Kidney (tissue), 13 donors: ENCODE measurements at regions not wholly inside any gene's neighbourhood (a gene's known extent, or its start where the extent isn't known, plus 50 kb on each side); places are given as distances from the start of the nearest gene placed in this dataset.
"Not testable (repeated sequence)": the region's sequence is repeated elsewhere in the genome, so short reads cannot be mapped to it uniquely, and the experiment has no call there.

Experiments
- DNase-seq, 5 donors: peaks; one replicate each; pipeline ENCODE4 v3.0.0-alpha.2; 2013 to 2020
- FAIRE-seq: peaks from 2 replicates; lab custom pipeline; 2012; peaks lifted over from hg19 to GRCh38; lab: Jason Lieb, UNC
- H3K27ac ChIP-seq, 2 donors: one replicate each; pipeline ENCODE4 v1.7.0; 2013; ENCODE audit warnings: low read depth in 2 of 2, low read length in 2 of 2, inconsistent platforms in 1 of 2
- H3K27me3 ChIP-seq: one replicate; pipeline ENCODE4 v1.7.1; 2013; ENCODE audit warnings: low read length, inconsistent platforms; ENCODE audit not compliant: control insufficient read depth, insufficient read depth
- H3K36me3 ChIP-seq, 3 donors: one replicate each; pipeline versions ENCODE4 v1.7.0 to v1.7.1; 2013; ENCODE audit warnings: low read length in 3 of 3, control low read depth in 1 of 3, inconsistent platforms in 1 of 3; ENCODE audit not compliant: insufficient read depth in 3 of 3, control insufficient read depth in 2 of 3
- H3K4me1 ChIP-seq, 3 donors: one replicate each; pipeline versions ENCODE4 v1.7.0 to v1.7.1; 2013; ENCODE audit warnings: low read length in 3 of 3, inconsistent platforms in 1 of 3, low read depth in 1 of 3; ENCODE audit not compliant: control insufficient read depth in 2 of 3, insufficient read depth in 2 of 3
- H3K4me3 ChIP-seq, 3 donors: one replicate each; pipeline versions ENCODE4 v1.7.0 to v1.8.1; 2013; ENCODE audit warnings: low read length in 3 of 3, control low read depth in 1 of 3, inconsistent platforms in 1 of 3
- H3K9ac ChIP-seq, 3 donors: one replicate each; pipeline versions ENCODE4 v1.7.0 to v1.7.1; 2013; ENCODE audit warnings: low read length in 3 of 3, control low read depth in 1 of 3, inconsistent platforms in 1 of 3
- H3K9me3 ChIP-seq, 3 donors: one replicate each; pipeline versions ENCODE4 v1.7.0 to v1.7.1; 2013; ENCODE audit warnings: low read length in 3 of 3, control low read depth in 1 of 3, inconsistent platforms in 1 of 3; ENCODE audit not compliant: control insufficient read depth in 2 of 3, insufficient read depth in 1 of 3
- intact Hi-C: fragments of 100-400 bp; cut with DNase I; formaldehyde crosslinking; loops from one replicate; pipeline ENCODE4 v1.11.1; 2022
- TF ChIP-seq, protein P1 (sequence below): IDR thresholded peaks from 3 replicates; pipeline ENCODE4 v1.5.1; 2012; ENCODE audit warnings: mild to moderate bottlenecking, moderate library complexity, borderline replicate concordance; ENCODE audit not compliant: insufficient read depth; ENCODE audit errors: extremely low read depth
- donor health status: control.
- donor health status: control.
- donor health status: control.
- donor health status: control.
- donor health status: control.
- donor health status: DM: yes; HTN: yes; CAD: no.
- donor health status: Normal renal cell carcinoma (clear cell type).

DNA sequence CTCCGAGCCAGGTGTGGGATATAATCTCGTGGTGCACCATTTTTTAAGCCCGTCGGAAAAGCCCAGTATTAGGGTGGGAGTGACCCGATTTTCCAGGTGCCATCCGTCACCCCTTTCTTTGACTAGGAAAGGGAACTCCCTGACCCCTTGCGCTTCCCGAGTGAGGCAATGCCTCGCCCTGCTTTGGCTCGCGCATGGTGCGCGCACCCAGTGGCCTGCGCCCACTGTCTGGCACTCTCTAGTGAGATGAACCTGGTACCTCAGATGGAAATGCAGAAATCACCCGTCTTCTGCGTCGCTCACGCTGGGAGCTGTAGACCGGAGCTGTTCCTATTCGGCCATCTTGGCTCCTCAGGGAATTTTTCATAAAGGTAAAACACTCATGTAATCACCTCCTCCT is 63.9 kb downstream of the RWDD3 start:
- not testable (repeated sequence) for H3K36me3 ChIP-seq, FAIRE-seq

DNA sequence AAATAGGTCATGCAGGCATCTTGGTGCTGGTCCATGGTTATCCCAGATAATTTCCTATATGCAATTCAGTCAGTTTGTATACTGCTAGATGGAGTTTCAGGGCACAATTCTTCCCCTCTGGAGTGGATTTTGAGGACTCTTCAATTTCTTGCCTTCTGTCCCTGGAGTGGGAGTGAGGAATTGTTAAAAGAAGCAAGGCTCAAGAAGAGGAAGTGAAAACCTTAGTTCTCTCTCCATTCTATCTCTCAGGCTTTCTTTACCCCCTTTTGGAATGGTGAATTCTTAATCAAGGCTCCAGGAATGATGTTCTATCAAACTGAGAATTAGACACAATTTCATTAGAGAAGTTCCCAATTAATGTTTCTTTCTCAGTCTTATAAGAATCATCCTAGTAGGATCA is 67.1 kb downstream of the RWDD3 start:
- Histone ChIP-seq H3K36me3 (no peaks in the 10 kb centered on the region), H3K27me3 (no peaks in the 10 kb centered on the region), H3K9me3 (no peaks in the 10 kb centered on the region), H3K4me3 (no peak overlapping the region), H3K27ac (no peak overlapping the region), H3K9ac (no peak overlapping the region), H3K4me1 (no peaks in the 10 kb centered on the region)
- no peak for DNase-seq
- intact Hi-C loops, result no loop called here
- no peak for FAIRE-seq
- TF ChIP-seq, protein P1, sequence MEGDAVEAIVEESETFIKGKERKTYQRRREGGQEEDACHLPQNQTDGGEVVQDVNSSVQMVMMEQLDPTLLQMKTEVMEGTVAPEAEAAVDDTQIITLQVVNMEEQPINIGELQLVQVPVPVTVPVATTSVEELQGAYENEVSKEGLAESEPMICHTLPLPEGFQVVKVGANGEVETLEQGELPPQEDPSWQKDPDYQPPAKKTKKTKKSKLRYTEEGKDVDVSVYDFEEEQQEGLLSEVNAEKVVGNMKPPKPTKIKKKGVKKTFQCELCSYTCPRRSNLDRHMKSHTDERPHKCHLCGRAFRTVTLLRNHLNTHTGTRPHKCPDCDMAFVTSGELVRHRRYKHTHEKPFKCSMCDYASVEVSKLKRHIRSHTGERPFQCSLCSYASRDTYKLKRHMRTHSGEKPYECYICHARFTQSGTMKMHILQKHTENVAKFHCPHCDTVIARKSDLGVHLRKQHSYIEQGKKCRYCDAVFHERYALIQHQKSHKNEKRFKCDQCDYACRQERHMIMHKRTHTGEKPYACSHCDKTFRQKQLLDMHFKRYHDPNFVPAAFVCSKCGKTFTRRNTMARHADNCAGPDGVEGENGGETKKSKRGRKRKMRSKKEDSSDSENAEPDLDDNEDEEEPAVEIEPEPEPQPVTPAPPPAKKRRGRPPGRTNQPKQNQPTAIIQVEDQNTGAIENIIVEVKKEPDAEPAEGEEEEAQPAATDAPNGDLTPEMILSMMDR, result no peak

More for the DNA sequence above, 63.9 kb downstream of the RWDD3 start:
- H3K4me1 ChIP-seq, H3K27me3 ChIP-seq, H3K9me3 ChIP-seq, H3K27ac ChIP-seq, DNase-seq, H3K9ac ChIP-seq, intact Hi-C loops, H3K4me3 ChIP-seq: not testable (repeated sequence)

DNA sequence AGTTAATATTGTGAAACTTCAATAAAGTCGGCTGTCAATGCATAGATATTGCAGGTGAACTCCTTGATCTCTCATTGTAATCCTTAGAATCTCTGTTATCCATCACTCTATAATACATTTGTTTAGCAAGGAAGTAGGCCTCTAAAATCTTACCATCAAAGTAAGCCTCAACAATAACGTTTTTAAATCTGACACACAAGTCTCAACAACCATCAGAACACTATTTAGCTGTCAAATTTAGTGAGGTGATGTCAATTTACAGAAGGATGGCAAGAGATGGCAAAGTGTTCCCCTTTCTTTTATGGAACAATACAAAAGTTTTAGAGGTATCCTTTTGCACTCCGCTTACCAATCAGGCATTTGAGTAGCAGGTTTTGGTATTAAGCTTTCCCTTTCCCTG is 67.6 kb downstream of the RWDD3 start:
- FAIRE-seq, result no peak
- DNase-seq, result no peak
- no peak overlapping the region for H3K27ac ChIP-seq
- H3K9me3 ChIP-seq, result no peaks in the 10 kb centered on the region
- H3K36me3 ChIP-seq, result no peaks in the 10 kb centered on the region
- no peaks in the 10 kb centered on the region for H3K4me1 ChIP-seq
- intact Hi-C loops, result no loop called here
- no peak overlapping the region for H3K4me3 ChIP-seq
- no peak overlapping the region for H3K9ac ChIP-seq
- TF ChIP-seq, protein P1, result no peak
- H3K27me3 ChIP-seq, result no peaks in the 10 kb centered on the region

DNA sequence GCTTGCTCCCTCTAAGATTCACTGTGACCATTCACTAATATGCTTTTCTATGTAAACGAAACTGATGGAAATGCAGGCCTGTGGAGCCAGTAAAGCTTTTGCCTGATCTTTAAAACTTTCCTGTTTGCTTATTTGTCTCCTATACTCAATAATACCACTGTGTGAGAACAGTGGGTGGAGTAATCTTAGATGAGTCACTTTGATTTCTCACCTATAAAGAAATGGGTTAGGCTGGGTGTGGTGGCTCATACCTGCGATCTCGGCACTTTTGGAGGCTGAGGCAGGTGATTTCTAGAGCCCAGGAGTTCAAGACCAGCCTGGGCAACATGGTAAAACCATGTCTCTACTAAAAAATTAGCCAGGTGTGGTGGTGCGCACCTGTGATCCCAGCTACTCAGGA is 70.8 kb downstream of the RWDD3 start:
- H3K9ac ChIP-seq, result no peak overlapping the region
- H3K4me1 ChIP-seq, result no peaks in the 10 kb centered on the region
- no peak for FAIRE-seq
- no peak overlapping the region for H3K4me3 ChIP-seq
- H3K27me3 ChIP-seq, result no peaks in the 10 kb centered on the region
- intact Hi-C loops, result no loop called here
- no peak overlapping the region for H3K27ac ChIP-seq
- H3K9me3 ChIP-seq, result no peaks in the 10 kb centered on the region
- TF ChIP-seq, protein P1, result no peak
- no peaks in the 10 kb centered on the region for H3K36me3 ChIP-seq
- no peak for DNase-seq
